ENCODE measurements at regions not wholly inside any gene's neighbourhood (a gene's known extent, or its start where the extent isn't known, plus 50 kb on each side); places are given as distances from the start of the nearest gene placed in this dataset.

- H3K9me3 ChIP-seq, result no peaks in the 10 kb centered on the region
- H3K36me3 ChIP-seq, result no peaks in the 10 kb centered on the region
- ATAC-seq, result no peak
- no peak for TF ChIP-seq CTCF (IDR thresholded peaks at IDR 0.05)
- H3K27ac ChIP-seq, result no peak overlapping the region
- DNase-seq, result no peak
- intact Hi-C loops (cut with DNase I), result no loop called here
- H3K4me3 ChIP-seq, result no peak overlapping the region
- H3K4me1 ChIP-seq, result no peaks in the 10 kb centered on the region
- no peaks in the 10 kb centered on the region for H3K27me3 ChIP-seq
Observed at GRCh38 chr5:32514806-32515205, 70.3 kb upstream of the ZFR start.

- Histone ChIP-seq H3K4me1 (peaks cover 0 to 3% of the 10 kb centered on the region in 2 donors), H3K27me3 (no peaks in the 10 kb centered on the region), H3K36me3 (no peaks in the 10 kb centered on the region), H3K4me3 (no peak overlapping the region), H3K9me3 (no peaks in the 10 kb centered on the region), H3K27ac (no peak overlapping the region)
- DNase-seq (no peak), ATAC-seq (no peak)
- TF ChIP-seq CTCF (IDR thresholded peaks at IDR 0.05), result no peak
- intact Hi-C loops (cut with DNase I), result no loop called here
Observed at GRCh38 chr5:32512926-32513325, 68.4 kb upstream of the ZFR start.

- ATAC-seq (no peak), DNase-seq (no peak)
- intact Hi-C loops (cut with DNase I), result no loop called here
- peaks cover 0 to 3% of the 10 kb centered on the region in 2 donors for H3K4me1 ChIP-seq
- no peak overlapping the region for H3K27ac ChIP-seq
- no peaks in the 10 kb centered on the region for H3K9me3 ChIP-seq
- H3K36me3 ChIP-seq, result no peaks in the 10 kb centered on the region
- no peak overlapping the region for H3K4me3 ChIP-seq
- H3K27me3 ChIP-seq, result no peaks in the 10 kb centered on the region
- no peak for TF ChIP-seq CTCF (IDR thresholded peaks at IDR 0.05)
Observed at GRCh38 chr5:32511776-32512374, 67.3 kb upstream of the ZFR start.

- H3K27me3 ChIP-seq, result peaks cover 0 to 4% of the 10 kb centered on the region in 2 donors
- H3K4me1 ChIP-seq, result peaks cover 0 to 3% of the 10 kb centered on the region in 2 donors
- no peaks in the 10 kb centered on the region for H3K36me3 ChIP-seq
- H3K4me3 ChIP-seq, result no peak overlapping the region
- H3K9me3 ChIP-seq, result no peaks in the 10 kb centered on the region
- intact Hi-C loops (cut with DNase I), result no loop called here
- ATAC-seq (no peak), DNase-seq (no peak)
- no peak overlapping the region for H3K27ac ChIP-seq
- no peak for TF ChIP-seq CTCF (IDR thresholded peaks at IDR 0.05)
Observed at GRCh38 chr5:32510860-32511259, 66.3 kb upstream of the ZFR start.

- H3K4me1 ChIP-seq, result peaks cover 0 to 16% of the 10 kb centered on the region in 2 donors
- no peak overlapping the region for H3K4me3 ChIP-seq
- H3K9me3 ChIP-seq, result no peaks in the 10 kb centered on the region
- intact Hi-C loops (cut with DNase I), result no loop called here
- DNase-seq (no peak), ATAC-seq (no peak)
- TF ChIP-seq CTCF (IDR thresholded peaks at IDR 0.05), result no peak
- no peaks in the 10 kb centered on the region for H3K36me3 ChIP-seq
- H3K27me3 ChIP-seq, result peaks cover 0 to 21% of the 10 kb centered on the region in 2 donors
- no peak overlapping the region for H3K27ac ChIP-seq
Observed at GRCh38 chr5:32508806-32509805, 64.6 kb upstream of the ZFR start.
